ENCODE measurements at regions not wholly inside any gene's neighbourhood (a gene's known extent, or its start where the extent isn't known, plus 50 kb on each side); places are given as distances from the start of the nearest gene placed in this dataset.

DNA sequence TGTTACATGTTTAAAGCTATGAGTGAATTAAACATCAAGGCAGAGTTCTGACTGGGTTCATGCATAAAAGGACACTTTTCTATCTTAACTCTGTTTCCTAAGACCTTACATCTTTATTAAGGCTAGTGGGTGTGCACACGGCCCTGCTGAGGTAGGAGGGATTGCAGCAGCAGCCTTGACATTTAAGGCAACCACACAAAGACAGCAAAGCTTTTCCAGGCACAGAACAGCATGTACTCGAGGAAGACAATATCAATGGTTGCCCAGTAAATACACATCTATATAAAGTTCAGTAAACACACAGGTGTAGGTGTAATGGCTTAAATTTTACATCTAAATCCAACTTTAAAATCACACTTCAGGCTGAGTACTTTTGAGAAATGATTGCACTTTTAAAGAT, 79.8 kb upstream of the LOC128125822 start:
- Histone ChIP-seq H3K9me3 (ENCODE audit: low read depth) (no peaks in the 10 kb centered on the region), H3K27me3 (no peaks in the 10 kb centered on the region), H3K27ac (no peak overlapping the region), H3K36me3 (no peaks in the 10 kb centered on the region), H3K4me3 (no peak overlapping the region), H3K4me1 (ENCODE audit: low read depth) (no peaks in the 10 kb centered on the region)
- no peak for DNase-seq (ENCODE audit: low read depth in 1 of 2, low spot score in 1 of 2)
- TF ChIP-seq, protein P1, sequence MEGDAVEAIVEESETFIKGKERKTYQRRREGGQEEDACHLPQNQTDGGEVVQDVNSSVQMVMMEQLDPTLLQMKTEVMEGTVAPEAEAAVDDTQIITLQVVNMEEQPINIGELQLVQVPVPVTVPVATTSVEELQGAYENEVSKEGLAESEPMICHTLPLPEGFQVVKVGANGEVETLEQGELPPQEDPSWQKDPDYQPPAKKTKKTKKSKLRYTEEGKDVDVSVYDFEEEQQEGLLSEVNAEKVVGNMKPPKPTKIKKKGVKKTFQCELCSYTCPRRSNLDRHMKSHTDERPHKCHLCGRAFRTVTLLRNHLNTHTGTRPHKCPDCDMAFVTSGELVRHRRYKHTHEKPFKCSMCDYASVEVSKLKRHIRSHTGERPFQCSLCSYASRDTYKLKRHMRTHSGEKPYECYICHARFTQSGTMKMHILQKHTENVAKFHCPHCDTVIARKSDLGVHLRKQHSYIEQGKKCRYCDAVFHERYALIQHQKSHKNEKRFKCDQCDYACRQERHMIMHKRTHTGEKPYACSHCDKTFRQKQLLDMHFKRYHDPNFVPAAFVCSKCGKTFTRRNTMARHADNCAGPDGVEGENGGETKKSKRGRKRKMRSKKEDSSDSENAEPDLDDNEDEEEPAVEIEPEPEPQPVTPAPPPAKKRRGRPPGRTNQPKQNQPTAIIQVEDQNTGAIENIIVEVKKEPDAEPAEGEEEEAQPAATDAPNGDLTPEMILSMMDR (IDR thresholded peaks at IDR 0.05; ENCODE audit: low read depth, low read length), result no peak

DNA sequence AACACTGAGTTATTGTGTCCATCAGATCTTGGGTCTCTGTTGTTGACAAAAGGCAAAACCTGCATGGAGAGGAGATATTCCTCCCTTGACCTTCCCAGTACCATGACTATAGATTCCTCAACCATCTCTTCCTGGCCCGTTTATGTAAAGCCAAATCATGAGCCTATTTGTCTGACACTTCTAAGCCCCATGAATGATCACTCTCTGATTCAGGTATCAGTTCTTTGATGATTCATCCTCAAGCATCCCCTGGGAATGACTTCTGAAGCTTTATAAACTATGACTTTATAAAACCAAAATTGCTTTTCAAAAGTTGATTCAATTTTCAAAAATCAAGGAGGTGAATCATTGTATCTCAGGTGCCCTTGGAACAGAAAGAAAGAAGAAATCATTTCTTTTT, 78.7 kb upstream of the LOC128125822 start:
- no peaks in the 10 kb centered on the region for H3K36me3 ChIP-seq
- DNase-seq (ENCODE audit: low read depth in 1 of 2, low spot score in 1 of 2), result no peak
- TF ChIP-seq, protein P1 (IDR thresholded peaks at IDR 0.05; ENCODE audit: low read depth, low read length), result no peak
- H3K27ac ChIP-seq, result no peak overlapping the region
- no peaks in the 10 kb centered on the region for H3K9me3 ChIP-seq (ENCODE audit: low read depth)
- H3K4me1 ChIP-seq (ENCODE audit: low read depth), result no peaks in the 10 kb centered on the region
- no peak overlapping the region for H3K4me3 ChIP-seq
- H3K27me3 ChIP-seq, result no peaks in the 10 kb centered on the region

- H3K27ac ChIP-seq, result no peak overlapping the region
- H3K4me3 ChIP-seq, result no peak overlapping the region
- H3K9me3 ChIP-seq (ENCODE audit: low read depth), result no peaks in the 10 kb centered on the region
- no peaks in the 10 kb centered on the region for H3K4me1 ChIP-seq (ENCODE audit: low read depth)
- no peaks in the 10 kb centered on the region for H3K36me3 ChIP-seq
- TF ChIP-seq, protein P1 (IDR thresholded peaks at IDR 0.05; ENCODE audit: low read depth, low read length), result no peak
- no peak for DNase-seq (ENCODE audit: low read depth in 1 of 2, low spot score in 1 of 2)
- no peaks in the 10 kb centered on the region for H3K27me3 ChIP-seq
Observed at GRCh38 chr6:63496361-63496804, 75.9 kb upstream of the LOC128125822 start.

GRCh38 chr6:63502156-63502555, 70.1 kb upstream of the LOC128125822 start:
- Histone ChIP-seq H3K4me3 (no peak overlapping the region), H3K36me3 (no peaks in the 10 kb centered on the region), H3K27ac (no peak overlapping the region), H3K9me3 (ENCODE audit: low read depth) (no peaks in the 10 kb centered on the region), H3K4me1 (ENCODE audit: low read depth) (no peaks in the 10 kb centered on the region), H3K27me3 (no peaks in the 10 kb centered on the region)
- TF ChIP-seq, protein P1 (IDR thresholded peaks at IDR 0.05; ENCODE audit: low read depth, low read length), result no peak
- no peak for DNase-seq (ENCODE audit: low read depth in 1 of 2, low spot score in 1 of 2)

- Histone ChIP-seq H3K9me3 (ENCODE audit: low read depth) (no peaks in the 10 kb centered on the region), H3K36me3 (no peaks in the 10 kb centered on the region), H3K4me3 (no peak overlapping the region), H3K27me3 (no peaks in the 10 kb centered on the region), H3K27ac (no peak overlapping the region), H3K4me1 (ENCODE audit: low read depth) (no peaks in the 10 kb centered on the region)
- TF ChIP-seq, protein P1 (IDR thresholded peaks at IDR 0.05; ENCODE audit: low read depth, low read length), result no peak
- DNase-seq (ENCODE audit: low read depth in 1 of 2, low spot score in 1 of 2), result no peak
Observed at GRCh38 chr6:63503199-63503598, 69.1 kb upstream of the LOC128125822 start.
